TTC549 (cell line): ENCODE measurements at regions not wholly inside any gene's neighbourhood (a gene's known extent, or its start where the extent isn't known, plus 50 kb on each side); places are given as distances from the start of the nearest gene placed in this dataset.

Source experiments
- FAIRE-seq: peaks from 2 replicates; lab custom pipeline; 2012; peaks lifted over from hg19 to GRCh38; lab: Jason Lieb, UNC

DNA sequence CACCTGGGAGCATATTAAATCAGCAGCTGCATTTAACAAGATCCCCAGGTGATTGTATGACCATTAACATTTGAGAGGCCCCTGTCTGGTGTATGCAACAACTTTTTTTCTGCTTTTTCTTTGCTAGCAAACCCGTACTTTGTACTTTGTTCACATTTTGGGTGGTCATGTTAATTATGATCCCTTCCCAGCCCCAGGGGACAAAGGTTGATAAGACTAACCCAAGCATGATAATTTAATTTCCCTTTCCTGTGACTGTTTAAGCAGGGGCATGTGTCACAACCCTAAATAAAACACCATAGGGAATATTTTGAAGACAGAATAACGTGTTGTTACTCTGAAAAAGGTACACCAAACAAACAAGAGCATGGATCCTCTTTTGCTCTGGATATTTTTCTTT lies 332.0 kb downstream of the PCDH18 start:
- no peak for FAIRE-seq

DNA sequence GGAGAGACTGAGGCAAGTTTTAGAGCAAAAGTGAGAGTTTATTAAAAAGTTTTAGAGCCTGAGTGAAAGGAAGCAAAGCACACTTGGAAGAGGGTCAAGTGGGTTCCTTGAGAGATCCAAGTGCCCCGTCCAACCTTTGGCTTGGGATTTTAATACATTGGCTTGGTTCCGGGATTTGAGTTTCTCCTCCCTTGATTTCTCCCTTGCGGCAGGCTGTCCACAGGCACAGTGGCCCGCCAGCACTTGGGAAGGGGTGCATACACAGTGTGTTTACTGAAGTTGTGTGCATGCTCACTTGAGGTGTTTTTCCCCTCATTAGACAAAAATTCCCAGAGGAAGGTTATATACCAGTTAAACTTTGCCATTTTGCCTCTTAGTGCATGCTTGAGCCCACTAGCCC lies 333.5 kb downstream of the PCDH18 start:
- no peak for FAIRE-seq

DNA sequence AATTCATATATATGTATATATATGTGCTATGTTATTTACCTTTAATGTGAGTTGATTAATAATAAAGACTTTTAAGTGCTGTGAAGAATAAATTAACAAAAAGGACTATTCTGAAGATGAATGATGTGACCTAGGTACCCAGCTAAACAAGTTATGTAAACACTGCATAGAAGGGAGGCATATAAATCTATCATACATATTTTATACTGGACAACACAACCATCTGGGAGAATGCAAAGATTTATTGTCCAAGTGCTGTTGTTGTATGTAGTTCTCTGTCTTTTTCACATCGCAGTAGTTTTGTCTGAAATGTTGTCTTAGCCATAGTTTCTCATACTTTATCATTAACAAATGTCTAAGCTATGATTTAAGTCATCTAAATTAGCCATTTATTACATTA lies 337.6 kb downstream of the PCDH18 start:
- FAIRE-seq, result no peak

DNA sequence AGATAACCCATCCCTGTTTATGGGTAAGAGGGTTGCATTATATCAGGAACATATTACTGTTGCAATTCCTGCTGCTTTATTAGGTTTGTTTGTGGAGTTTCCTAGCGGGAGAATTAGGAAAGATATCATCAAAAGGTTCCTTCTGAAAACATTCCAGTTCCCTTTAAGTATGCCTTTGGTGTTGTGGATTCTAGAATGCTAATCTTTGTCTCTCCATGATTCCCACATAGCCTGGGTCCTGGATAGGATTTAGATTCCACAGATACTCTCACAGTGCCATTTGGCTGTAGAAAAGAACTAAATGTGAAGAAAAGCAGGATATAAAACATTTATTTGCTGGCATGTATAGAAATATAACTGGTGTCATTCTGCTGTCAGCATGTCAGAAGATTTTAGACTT lies 338.7 kb downstream of the PCDH18 start:
- FAIRE-seq, result no peak

DNA sequence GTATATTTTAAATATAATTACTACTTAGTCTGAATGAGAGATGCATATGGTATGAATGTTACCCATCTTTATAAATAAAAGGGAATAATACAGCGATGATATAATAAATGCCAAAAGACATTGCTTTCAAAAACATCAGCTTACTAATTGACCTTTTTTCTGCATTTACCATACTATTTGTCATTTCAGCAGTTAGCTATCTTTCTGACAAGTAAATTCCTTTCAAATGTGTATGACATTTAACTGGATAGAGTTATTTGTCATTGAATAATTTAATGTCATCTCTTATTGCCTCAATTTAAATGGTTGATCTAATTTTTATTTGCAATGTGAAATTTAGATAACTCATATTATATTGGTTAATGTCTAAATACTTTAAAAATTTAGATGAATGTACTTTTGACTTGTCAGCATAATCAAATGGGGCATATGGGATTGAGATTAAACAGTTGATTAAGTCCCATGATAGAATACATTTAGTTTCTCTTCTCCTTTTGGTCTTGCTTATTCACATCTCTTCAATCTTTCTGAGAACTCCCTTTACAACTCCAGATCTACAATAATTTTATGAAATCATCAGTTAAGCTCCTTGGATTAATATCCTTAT lies 350.9 kb downstream of the PCDH18 start:
- no peak for FAIRE-seq

DNA sequence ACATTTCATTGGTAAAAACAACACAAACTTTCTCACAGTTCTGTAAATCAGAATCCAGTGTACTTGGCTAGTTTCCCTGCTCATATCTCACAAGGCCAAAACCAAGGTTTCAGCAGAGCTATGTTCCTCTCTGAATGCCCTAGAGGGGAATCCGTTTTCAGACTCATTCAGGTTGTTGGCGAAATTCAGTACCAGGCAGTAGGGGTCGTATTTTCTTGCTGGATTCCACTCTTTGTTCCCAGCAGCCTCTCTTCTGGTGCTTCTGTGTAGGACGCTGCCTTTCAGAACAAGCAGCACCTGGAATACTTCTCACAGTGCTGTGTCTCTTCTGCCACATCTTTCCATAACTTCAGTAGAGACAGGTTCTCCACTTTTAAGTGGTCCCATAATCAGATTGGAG lies 351.9 kb downstream of the PCDH18 start:
- no peak for FAIRE-seq

DNA sequence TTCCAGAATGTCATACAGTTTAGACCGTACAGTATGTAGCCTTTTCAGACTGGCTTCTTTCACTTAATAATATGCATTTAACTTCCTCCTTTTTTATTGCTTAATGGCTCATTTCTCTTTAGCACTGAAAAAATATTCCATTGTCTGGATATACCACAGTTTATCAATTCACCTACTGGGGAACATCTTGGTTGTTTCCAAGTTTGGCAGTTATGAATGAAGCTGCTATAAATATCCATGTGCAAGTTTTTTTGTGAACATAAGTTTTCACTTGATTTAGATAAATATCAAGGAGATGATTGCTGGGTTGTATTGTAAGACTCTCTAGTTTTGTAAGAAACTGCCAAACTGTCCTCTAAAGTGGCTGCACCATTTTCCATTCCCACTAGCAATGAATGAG lies 375.5 kb downstream of the PCDH18 start:
- no peak for FAIRE-seq

DNA sequence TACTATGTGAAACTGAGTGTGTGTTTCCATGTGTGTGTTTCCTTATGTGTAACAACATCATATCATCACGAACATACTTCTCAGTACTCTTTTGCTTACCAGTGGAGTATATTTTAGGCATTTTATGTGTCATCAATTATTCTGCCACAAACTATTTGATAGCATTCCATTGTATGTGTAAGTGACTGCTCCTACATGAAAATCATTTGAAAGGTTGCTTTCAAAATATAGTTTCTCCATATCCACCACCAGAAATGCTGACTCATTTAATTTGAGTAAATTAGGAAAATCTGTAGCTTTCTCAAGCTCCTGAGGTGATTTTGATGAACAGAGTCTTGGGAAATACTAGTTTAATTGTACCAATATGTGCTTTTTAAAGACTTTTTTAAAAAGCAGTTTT lies 376.2 kb downstream of the PCDH18 start:
- FAIRE-seq, result no peak

DNA sequence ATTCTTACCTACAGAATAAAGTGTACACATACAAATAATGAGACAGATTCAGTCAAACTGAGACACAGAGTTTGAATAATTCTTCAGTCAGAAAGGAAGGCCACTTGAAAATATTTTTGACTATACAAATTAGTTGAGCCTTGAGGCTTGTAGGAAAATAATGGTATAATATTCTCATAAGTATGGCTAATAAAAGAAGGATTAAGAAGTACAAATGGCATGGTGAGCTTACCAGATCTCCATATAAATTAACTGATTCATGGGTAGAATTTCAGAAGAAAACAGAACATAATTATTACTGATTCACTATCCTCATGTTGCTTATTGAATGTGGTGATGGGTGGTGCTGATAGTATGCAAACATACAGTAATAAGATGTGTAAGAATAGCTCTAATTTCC lies 401.1 kb downstream of the PCDH18 start:
- no peak for FAIRE-seq

DNA sequence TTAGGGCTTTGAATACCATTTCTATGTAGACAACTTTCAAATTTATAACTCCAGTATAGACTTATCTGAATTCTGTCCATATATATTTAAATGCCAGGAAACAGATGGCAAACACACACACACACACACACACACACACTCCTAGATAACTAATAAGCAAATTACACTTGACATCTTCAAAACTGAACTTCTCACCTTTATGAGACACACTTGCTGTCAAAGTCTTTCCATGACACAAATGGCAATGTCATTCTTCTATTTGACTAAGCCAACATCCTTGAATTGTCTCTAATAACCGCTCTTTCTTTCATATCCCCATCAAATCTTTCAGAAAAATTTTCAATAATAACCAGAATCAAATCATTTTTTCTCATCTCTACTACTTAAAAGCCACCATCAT lies 402.4 kb downstream of the PCDH18 start:
- FAIRE-seq, result no peak

DNA sequence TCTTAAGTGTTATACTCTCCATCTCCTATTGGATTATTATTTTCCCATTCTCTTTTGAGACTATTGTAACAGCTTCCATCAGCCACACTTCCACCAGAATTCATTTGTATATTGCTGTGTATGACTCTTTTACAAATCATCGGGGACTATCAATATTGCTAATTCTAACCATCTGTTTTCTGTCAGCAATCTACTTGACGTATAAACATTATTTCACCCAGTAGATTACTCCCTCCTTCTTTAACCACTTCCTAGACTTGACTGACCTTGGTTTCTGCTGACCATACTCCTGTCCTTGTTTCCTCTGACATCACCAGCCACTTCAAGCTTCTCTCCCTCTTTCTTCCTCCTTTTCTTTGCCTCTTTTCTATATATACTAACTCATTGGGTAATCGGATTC lies 402.9 kb downstream of the PCDH18 start:
- no peak for FAIRE-seq

DNA sequence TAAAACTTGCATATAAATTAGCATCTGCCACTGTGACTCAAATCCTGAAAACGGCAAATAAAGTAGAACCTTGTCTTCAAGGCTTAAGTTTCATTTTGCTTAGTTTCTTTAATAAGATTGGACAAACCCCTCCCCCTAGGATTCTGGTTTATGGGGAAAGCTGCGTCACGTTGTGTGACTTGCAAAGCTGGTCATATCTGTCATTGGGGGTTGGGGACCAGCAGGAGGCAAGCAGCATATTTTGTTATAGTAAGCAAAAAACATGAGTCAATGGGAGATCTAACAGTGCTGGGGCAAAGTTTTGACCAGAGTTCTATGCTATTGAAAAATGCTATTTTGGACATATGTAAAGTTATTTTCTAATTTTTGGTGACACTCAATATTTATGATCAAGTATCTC lies 407.3 kb downstream of the PCDH18 start:
- FAIRE-seq, result no peak

DNA sequence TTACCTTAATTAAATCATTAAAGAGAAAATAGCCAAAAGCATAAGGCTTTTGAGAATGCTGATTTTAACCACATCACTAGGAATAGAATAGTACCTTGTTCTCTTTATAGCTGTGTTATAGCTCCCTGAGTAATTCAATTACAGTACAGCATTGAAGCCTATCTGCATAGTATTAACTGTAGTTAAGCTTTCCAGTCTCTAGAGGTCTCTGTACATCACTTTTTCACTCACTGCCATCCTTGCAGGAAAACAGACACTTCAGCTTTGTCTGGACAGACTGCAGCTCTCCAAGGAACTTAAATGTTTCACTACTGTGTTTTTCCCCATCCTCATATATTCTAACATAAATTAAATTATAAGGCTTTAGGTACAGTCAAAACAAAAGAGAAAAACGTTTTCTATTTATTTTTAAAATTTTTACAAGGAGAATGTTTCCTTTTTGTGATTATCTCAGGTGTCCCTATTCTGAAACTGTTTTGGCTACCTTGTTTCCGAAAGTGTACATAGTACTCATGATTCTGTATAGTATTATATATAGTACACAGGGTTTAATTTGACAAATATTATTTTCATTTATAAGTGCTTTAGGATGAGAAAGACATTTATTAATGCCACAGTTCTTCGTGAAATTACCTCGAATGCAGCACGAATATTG lies 407.9 kb downstream of the PCDH18 start:
- FAIRE-seq, result peak; percentile 58

DNA sequence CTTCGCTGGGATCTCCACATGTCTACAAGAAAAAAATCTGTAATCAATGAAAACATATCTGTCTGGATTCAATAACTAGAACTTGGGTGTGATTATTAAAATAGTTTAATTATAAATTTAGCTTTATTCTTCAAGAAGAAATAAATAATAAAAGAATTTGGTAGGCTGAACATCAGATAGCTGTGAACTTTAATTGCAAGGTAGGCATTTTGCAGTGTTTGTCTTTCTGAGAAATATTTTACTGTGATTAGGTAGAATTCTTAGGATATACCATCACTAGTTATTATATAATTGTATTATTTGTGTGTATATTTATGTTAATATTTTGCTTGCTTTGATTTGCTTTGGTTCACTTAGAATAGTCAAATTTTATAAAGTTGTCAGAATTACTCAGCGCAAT lies 409.4 kb downstream of the PCDH18 start:
- no peak for FAIRE-seq

DNA sequence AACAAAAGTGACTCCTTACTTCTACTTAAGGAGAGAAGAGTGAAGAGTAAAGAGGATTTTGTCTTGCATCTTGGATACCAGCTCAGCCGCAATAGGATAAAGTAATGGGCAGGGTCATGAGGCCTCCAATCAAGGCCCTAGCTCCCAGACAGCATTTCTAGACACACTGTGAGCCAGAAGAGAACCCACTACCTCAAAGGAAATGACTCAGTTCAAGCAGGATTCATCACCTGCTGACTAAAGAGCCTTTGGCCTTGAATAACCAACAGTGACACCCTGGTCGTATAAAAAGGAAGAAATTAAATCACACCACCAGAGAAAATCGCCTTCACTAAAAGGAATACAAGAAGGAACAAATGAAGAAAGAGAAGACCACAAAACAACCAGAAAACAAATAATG lies 416.1 kb downstream of the PCDH18 start:
- FAIRE-seq, result no peak

DNA sequence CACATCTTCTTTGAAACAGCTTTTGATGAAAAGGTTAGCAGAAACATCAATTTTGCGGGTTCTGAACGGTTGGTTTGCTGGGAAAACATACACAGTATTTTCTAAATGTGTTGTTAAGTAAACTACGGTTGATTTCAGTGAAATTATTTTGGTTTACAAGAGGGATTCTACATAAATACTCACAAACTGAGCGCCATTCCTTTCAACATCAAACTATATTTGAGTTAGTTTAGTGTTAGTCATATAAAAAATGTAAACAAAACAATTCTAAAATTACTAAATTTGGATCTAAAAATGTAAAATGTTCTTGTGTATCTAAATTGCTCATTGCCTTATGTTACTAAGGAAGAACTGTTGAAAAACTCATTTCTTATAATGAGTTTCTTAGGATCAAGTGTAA lies 425.6 kb downstream of the PCDH18 start:
- no peak for FAIRE-seq

DNA sequence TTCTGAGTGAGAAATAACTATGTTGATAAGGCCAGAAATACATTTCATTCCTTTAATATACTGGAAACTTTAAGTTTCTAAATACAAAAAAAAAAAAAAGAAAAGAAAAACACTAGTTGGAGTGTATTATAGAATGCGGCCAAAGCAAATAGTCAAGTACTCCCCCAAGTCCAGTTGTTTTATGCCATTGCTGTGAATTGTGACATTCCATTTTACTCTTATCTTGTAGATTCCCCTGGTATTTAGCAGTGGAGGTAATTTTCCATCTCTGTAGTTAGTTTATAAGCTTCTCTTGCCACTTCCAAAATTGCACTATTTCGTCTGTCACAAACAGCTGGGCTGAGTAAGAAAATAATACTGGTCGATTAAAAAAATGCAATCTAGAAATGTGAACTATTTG lies 426.0 kb downstream of the PCDH18 start:
- FAIRE-seq, result no peak

DNA sequence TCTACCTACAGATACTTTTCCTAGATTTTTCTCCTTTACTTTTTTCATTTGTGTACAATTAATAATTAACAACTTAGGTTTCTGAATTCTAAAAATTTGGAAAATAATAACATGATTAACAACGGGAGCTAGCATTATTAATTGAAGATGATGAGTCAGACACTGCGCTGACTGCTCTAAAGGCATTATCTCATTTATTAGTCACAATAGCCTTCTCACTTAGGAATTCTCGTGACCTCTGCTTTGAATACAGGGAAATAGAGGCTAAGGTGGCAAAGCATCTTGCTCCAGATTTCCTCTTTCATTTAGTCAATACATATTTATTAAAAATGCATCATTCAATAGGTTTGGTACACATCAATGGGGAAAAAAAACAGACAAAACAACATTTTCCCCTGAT lies 441.3 kb downstream of the PCDH18 start:
- FAIRE-seq, result no peak

DNA sequence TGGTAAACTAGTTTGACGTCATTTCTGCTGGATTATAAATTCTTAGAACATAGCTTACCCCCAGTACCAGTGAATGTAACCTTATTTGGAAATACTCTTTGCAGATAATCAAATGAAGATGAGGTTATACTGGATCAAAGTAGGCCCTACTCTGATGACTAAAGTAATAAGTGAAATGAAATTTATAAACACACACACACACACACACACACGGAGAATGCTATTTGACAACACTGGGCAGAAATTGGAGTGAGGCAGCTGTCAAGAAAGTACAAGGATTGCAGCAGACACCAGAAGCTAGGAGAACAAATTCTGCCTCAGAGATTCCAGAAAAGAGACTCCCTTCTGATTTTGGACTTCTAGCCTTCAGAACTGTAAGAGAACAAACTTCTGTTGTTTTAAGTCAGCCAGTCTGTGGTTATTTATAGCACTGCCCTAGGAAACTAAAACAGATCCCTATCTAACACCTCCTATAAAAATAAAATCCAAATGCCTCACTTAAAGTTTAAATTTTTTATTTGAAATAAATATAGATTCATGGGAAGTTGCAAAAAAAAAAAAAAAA lies 448.6 kb downstream of the PCDH18 start:
- FAIRE-seq, result no peak

DNA sequence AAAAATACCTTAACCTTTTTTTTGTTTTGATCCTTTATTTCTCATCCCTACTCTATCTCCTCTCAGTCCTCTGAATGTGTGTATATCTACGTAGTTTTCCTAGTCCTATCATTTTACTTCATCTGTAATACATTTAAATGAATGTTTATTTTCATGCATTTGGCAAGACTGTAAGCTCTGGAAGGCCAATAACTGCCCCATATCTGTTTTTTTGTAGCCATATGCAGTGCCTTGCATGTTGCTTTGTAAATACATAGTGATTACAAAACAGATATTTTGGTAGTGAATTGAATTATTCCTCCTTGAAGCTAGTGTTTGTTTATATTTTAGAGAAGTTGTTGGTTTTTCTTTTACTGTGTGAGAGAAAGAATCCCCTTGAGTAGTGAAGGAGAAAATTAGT lies 450.2 kb downstream of the PCDH18 start:
- FAIRE-seq, result no peak

DNA sequence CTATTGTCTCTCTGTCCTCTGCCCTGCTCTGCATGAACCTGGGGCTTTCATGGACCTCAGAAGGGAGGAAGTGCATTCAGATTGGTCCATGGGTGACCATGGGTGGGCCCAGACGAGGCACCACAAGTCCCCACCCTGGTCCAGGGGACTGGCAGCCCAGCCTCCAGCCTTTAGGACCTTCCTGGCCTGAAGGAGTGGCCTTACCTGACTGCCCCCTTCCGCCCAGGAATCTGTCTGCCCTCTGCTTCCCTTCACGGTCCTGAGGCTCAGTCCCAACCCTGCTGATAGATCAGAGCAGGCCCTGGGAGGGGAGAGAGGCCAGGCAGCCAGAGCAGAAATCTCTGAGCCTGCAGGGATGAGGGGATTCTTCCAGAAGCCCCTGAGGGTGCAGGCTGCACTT lies 455.4 kb downstream of the PCDH18 start:
- no peak for FAIRE-seq

DNA sequence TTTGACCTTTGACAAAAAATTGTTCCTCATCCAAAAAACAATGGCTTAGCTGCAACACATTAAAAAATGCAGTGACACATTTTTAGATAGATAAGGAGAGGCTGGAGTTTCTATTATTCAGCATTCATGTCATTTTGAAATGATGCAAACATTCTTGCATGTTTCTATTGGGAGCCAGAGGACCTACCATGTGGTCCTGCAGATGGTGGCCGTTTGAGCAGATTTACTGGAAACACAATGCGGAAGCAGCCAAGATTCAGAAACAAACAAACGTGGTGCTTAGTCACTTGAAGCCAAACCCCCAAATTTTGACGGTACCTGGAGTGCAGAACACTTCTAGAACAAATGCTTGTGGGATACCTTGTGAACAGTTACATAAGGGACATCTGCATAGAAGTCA lies 456.7 kb downstream of the PCDH18 start:
- no peak for FAIRE-seq

DNA sequence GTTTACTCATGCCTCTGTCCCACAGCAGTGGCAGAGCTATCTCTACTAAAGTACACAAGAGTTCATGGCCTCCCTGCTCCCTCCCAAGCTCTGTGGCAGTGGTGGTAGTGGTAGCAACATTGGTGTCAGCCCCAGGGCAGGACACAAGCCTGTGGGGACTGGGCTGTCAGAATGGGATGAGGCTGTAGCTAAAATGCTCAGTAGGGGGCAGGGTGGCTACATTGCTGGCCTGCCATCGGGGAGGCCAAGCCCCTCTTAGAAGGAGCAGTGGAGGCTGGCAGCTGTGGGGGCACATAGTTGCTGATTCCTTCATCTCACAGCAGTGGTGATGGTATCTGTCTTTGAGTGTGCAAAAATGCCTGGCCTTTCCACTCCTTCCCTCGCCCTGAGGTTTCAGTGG lies 461.7 kb downstream of the PCDH18 start:
- no peak for FAIRE-seq

DNA sequence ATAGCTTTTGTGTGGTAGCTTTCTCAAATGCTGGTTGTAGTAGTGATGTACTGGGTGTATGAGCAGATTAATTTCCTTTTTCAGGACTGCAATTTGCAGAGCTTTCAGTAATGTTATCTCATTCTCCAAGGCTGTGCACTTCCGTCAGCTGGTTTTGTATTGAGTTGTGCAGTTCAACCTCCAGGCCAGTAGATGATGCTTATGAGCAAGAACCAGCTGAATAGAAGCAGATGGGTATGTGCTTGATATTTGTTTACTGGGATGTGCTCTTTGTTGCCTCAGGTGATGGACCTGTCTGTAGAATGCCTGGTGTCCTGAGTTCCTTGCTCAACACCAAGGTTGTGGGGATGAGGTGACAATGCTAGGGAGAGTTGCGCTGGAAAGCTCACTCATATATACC lies 462.8 kb downstream of the PCDH18 start:
- no peak for FAIRE-seq
